H1 (cell line): ENCODE measurements at regions not wholly inside any gene's neighbourhood (a gene's known extent, or its start where the extent isn't known, plus 50 kb on each side); places are given as distances from the start of the nearest gene placed in this dataset.

ENCODE experiments used
- BCL11A ChIP-seq, 2 experiments: IDR thresholded peaks; one replicate each; pipeline ENCODE4 v1.6.1; 2011; ENCODE audit warnings: low read depth in 2 of 2, low read length in 2 of 2, mild to moderate bottlenecking in 2 of 2
- NRF1 ChIP-seq: IDR thresholded peaks from 2 replicates; pipeline ENCODE4 v1.6.1; 2011; ENCODE audit warnings: mild to moderate bottlenecking, low read depth, low read length, improper control_type of control experiment
- POLR2AphosphoS5 ChIP-seq: IDR thresholded peaks from 2 replicates; pipeline ENCODE4 v1.6.1; 2011; ENCODE audit warnings: low read depth, low read length
- POU5F1 ChIP-seq: IDR thresholded peaks from 2 replicates; pipeline ENCODE4 v1.6.1; 2011; ENCODE audit warnings: low read depth, mild to moderate bottlenecking, low read length, moderate library complexity
- RNF2 ChIP-seq: fragments of 200-900, 300-1000 bp; sonication (generic); IDR thresholded peaks from 2 replicates; pipeline ENCODE4 v1.7.1; 2016; ENCODE audit warnings: borderline replicate concordance, low read depth, mild to moderate bottlenecking, antibody characterized with exemption, low read length; ENCODE audit not compliant: poor library complexity, severe bottlenecking; ENCODE audit errors: missing control alignments
- TF ChIP-seq, protein P1 (sequence below): fragments of 300-600 bp; sonication (generic); IDR thresholded peaks from 2 replicates; pipeline ENCODE4 v1.7.1; 2012; ENCODE audit warnings: low read length, moderate library complexity, mild to moderate bottlenecking, inconsistent platforms; ENCODE audit not compliant: insufficient replicate concordance
- TF ChIP-seq, protein P2 (sequence below), 3 experiments: IDR thresholded peaks; 1 replicate in 2 of 3; 2 replicates in 1 of 3; pipeline versions ENCODE4 v1.5.1 to v1.6.1; 2011; ENCODE audit warnings: low read length in 3 of 3, mild to moderate bottlenecking in 3 of 3, inconsistent platforms in 2 of 3, low read depth in 1 of 3, moderate library complexity in 1 of 3; ENCODE audit not compliant: insufficient read depth in 1 of 3; ENCODE audit errors: control extremely low read depth in 1 of 3

DNA sequence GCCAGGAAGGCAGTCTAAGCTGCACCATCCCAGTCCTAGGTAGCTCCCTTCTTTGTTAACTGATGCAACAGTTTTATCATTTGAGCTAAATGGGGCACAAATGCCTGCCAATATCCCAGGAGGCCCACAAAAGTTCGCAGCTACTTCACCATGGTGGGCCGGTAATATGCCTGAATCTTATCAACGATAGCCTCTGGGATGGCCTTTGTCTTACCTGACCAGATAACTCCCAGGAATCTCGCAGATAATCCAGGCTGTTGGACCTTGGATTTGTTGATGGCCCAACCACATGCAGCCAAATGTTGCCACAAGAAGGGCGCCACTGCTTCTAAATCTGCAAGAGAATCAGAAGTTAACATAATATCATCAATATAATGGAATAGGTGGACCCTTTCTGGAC is 83.8 kb upstream of the ATP10B start (continued):
- TF ChIP-seq, protein P1, sequence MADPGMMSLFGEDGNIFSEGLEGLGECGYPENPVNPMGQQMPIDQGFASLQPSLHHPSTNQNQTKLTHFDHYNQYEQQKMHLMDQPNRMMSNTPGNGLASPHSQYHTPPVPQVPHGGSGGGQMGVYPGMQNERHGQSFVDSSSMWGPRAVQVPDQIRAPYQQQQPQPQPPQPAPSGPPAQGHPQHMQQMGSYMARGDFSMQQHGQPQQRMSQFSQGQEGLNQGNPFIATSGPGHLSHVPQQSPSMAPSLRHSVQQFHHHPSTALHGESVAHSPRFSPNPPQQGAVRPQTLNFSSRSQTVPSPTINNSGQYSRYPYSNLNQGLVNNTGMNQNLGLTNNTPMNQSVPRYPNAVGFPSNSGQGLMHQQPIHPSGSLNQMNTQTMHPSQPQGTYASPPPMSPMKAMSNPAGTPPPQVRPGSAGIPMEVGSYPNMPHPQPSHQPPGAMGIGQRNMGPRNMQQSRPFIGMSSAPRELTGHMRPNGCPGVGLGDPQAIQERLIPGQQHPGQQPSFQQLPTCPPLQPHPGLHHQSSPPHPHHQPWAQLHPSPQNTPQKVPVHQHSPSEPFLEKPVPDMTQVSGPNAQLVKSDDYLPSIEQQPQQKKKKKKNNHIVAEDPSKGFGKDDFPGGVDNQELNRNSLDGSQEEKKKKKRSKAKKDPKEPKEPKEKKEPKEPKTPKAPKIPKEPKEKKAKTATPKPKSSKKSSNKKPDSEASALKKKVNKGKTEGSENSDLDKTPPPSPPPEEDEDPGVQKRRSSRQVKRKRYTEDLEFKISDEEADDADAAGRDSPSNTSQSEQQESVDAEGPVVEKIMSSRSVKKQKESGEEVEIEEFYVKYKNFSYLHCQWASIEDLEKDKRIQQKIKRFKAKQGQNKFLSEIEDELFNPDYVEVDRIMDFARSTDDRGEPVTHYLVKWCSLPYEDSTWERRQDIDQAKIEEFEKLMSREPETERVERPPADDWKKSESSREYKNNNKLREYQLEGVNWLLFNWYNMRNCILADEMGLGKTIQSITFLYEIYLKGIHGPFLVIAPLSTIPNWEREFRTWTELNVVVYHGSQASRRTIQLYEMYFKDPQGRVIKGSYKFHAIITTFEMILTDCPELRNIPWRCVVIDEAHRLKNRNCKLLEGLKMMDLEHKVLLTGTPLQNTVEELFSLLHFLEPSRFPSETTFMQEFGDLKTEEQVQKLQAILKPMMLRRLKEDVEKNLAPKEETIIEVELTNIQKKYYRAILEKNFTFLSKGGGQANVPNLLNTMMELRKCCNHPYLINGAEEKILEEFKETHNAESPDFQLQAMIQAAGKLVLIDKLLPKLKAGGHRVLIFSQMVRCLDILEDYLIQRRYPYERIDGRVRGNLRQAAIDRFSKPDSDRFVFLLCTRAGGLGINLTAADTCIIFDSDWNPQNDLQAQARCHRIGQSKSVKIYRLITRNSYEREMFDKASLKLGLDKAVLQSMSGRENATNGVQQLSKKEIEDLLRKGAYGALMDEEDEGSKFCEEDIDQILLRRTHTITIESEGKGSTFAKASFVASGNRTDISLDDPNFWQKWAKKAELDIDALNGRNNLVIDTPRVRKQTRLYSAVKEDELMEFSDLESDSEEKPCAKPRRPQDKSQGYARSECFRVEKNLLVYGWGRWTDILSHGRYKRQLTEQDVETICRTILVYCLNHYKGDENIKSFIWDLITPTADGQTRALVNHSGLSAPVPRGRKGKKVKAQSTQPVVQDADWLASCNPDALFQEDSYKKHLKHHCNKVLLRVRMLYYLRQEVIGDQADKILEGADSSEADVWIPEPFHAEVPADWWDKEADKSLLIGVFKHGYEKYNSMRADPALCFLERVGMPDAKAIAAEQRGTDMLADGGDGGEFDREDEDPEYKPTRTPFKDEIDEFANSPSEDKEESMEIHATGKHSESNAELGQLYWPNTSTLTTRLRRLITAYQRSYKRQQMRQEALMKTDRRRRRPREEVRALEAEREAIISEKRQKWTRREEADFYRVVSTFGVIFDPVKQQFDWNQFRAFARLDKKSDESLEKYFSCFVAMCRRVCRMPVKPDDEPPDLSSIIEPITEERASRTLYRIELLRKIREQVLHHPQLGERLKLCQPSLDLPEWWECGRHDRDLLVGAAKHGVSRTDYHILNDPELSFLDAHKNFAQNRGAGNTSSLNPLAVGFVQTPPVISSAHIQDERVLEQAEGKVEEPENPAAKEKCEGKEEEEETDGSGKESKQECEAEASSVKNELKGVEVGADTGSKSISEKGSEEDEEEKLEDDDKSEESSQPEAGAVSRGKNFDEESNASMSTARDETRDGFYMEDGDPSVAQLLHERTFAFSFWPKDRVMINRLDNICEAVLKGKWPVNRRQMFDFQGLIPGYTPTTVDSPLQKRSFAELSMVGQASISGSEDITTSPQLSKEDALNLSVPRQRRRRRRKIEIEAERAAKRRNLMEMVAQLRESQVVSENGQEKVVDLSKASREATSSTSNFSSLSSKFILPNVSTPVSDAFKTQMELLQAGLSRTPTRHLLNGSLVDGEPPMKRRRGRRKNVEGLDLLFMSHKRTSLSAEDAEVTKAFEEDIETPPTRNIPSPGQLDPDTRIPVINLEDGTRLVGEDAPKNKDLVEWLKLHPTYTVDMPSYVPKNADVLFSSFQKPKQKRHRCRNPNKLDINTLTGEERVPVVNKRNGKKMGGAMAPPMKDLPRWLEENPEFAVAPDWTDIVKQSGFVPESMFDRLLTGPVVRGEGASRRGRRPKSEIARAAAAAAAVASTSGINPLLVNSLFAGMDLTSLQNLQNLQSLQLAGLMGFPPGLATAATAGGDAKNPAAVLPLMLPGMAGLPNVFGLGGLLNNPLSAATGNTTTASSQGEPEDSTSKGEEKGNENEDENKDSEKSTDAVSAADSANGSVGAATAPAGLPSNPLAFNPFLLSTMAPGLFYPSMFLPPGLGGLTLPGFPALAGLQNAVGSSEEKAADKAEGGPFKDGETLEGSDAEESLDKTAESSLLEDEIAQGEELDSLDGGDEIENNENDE: no peak
- TF ChIP-seq POLR2AphosphoS5 (no peak), BCL11A (IDR thresholded peaks at IDR 0.05; ENCODE audit: low read depth in 2 of 2, low read length in 2 of 2) (no peak), RNF2 (no peak), POU5F1 (no peak), NRF1 (no peak)
- TF ChIP-seq, protein P2, sequence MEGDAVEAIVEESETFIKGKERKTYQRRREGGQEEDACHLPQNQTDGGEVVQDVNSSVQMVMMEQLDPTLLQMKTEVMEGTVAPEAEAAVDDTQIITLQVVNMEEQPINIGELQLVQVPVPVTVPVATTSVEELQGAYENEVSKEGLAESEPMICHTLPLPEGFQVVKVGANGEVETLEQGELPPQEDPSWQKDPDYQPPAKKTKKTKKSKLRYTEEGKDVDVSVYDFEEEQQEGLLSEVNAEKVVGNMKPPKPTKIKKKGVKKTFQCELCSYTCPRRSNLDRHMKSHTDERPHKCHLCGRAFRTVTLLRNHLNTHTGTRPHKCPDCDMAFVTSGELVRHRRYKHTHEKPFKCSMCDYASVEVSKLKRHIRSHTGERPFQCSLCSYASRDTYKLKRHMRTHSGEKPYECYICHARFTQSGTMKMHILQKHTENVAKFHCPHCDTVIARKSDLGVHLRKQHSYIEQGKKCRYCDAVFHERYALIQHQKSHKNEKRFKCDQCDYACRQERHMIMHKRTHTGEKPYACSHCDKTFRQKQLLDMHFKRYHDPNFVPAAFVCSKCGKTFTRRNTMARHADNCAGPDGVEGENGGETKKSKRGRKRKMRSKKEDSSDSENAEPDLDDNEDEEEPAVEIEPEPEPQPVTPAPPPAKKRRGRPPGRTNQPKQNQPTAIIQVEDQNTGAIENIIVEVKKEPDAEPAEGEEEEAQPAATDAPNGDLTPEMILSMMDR (IDR thresholded peaks at IDR 0.05; ENCODE audit: control extremely low read depth in 1 of 3, insufficient read depth in 1 of 3, low read depth in 1 of 3, low read length in 3 of 3): no peak
